GM12891 (cell line): ENCODE measurements at regions not wholly inside any gene's neighbourhood (a gene's known extent, or its start where the extent isn't known, plus 50 kb on each side); places are given as distances from the start of the nearest gene placed in this dataset.
"Not testable (repeated sequence)": the region's sequence is repeated elsewhere in the genome, so short reads cannot be mapped to it uniquely, and the experiment has no call there.

Experiments used
- POLR2A ChIP-seq: IDR thresholded peaks from 2 replicates; pipeline ENCODE4 v1.6.1; 2011; ENCODE audit warnings: low read depth, low read length, control low read depth
- POLR2AphosphoS5 ChIP-seq: IDR thresholded peaks from 2 replicates; pipeline ENCODE4 v1.6.1; 2011; ENCODE audit warnings: low read depth, low read length, control low read depth
- POU2F2 ChIP-seq: IDR thresholded peaks from 2 replicates; pipeline ENCODE4 v1.6.1; 2011; ENCODE audit warnings: low read depth, mild to moderate bottlenecking, control low read depth, low read length, moderate library complexity
- SPI1 ChIP-seq: IDR thresholded peaks from 2 replicates; pipeline ENCODE4 v1.6.1; 2011; ENCODE audit warnings: low read depth, low read length, control low read depth
- TAF1 ChIP-seq: IDR thresholded peaks from 2 replicates; pipeline ENCODE4 v1.6.1; 2011; ENCODE audit warnings: low read depth, low read length, control low read depth

GRCh38 chr2:87488021-87488420 lies 259.9 kb upstream of the PLGLB2 start:
- TF ChIP-seq POLR2AphosphoS5, POLR2A, TAF1, POU2F2, SPI1: not testable (repeated sequence)
